ENCODE measurements at regions not wholly inside any gene's neighbourhood (a gene's known extent, or its start where the extent isn't known, plus 50 kb on each side); places are given as distances from the start of the nearest gene placed in this dataset.

DNA sequence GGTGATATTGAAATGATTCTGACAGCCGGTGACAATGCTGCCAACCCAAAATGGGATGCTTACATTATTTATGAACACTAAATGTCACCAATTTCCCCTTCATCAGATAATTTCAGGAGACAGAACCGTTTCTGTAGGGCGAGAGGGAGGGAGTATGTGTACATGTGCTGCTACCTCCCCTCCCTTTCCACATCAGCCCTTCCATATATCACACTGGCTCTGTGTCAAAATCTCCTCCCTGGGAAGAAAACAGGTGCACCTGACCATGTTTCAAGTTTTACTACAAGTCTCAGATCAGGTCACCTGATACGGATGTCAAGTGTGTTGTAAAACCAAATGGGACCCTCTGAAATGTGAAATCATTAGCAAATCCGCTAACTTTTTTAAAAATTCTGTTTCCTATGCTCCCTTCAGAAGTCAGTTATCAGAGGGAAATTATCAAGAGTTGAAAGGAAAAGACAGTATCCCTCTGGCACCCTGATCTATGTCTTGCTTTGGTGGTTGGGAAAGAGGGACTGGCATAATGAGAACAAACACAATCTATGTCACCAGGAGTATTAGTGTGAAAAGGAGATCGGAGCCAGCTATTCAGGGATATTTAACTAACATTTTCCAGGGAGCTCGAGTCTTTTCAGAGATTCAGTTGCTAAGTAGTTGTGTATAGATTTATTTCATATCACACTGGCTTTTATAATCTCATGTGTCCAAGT is 1002.3 kb upstream of the CDH8 start:
- TF ChIP-seq POLR2A (IDR thresholded peaks at IDR 0.05) (no peak), POLR2AphosphoS5 (IDR thresholded peaks at IDR 0.05) (no peak), EP300 (IDR thresholded peaks at IDR 0.05) (no peak)
- TF ChIP-seq, protein P1, sequence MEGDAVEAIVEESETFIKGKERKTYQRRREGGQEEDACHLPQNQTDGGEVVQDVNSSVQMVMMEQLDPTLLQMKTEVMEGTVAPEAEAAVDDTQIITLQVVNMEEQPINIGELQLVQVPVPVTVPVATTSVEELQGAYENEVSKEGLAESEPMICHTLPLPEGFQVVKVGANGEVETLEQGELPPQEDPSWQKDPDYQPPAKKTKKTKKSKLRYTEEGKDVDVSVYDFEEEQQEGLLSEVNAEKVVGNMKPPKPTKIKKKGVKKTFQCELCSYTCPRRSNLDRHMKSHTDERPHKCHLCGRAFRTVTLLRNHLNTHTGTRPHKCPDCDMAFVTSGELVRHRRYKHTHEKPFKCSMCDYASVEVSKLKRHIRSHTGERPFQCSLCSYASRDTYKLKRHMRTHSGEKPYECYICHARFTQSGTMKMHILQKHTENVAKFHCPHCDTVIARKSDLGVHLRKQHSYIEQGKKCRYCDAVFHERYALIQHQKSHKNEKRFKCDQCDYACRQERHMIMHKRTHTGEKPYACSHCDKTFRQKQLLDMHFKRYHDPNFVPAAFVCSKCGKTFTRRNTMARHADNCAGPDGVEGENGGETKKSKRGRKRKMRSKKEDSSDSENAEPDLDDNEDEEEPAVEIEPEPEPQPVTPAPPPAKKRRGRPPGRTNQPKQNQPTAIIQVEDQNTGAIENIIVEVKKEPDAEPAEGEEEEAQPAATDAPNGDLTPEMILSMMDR (IDR thresholded peaks at IDR 0.05) = no peak
- Histone ChIP-seq H3K36me3 (no peaks in the 10 kb centered on the region), H3K27me3 (no peaks in the 10 kb centered on the region), H3K4me1 (peaks cover 0 to 15% (median 0%) of the 10 kb centered on the region in 4 donors), H3K4me3 (no peak overlapping the region), H3K27ac (no peak overlapping the region), H3K9me3 (no peaks in the 10 kb centered on the region)
- peak in 1 of 2 donors; percentile 5 for DNase-seq
- WGBS, 5 donors = 40 to 50% (median 49%) methylated on average over 7 of the region's 7 CpGs
- intact Hi-C loops (cut with DNase I; ENCODE audit: low total_unique reads) = no loop called here

DNA sequence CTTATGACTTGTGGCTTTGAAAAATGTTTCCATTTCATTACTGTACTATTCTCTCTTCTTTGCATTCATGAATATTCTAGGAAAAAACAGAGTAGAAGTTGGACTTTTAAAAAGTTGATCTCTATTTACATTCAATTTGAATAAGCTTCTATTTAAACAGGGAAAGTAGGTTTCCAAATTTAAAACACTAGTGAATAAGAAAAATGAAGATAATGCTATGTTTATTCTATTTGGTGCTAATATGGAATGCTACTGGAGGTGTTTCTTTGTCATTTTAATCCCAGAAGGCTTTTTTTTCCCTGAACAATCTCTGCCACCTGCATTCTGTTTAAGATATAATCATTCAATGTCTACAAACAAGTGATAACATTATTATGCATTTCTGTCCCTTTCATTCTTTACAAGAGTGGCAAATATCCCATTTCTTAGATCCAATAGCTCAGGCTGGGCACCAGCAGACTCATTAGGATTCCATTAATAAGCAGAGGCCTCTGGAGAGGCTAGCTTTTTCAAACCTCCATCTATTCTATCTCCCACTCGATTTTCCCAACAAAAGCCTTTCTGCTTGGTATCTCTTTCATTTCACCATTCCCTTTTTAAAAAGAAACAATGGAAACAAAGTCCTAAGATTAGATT is 1001.6 kb upstream of the CDH8 start:
- Histone ChIP-seq H3K27ac (no peak overlapping the region), H3K4me3 (no peak overlapping the region), H3K36me3 (no peaks in the 10 kb centered on the region), H3K4me1 (peaks cover 0 to 15% (median 0%) of the 10 kb centered on the region in 4 donors), H3K27me3 (no peaks in the 10 kb centered on the region), H3K9me3 (no peaks in the 10 kb centered on the region)
- intact Hi-C loops (cut with DNase I; ENCODE audit: low total_unique reads) = no loop called here
- DNase-seq = no peak
- WGBS, 5 donors = 7 to 28% (median 22%) methylated on average over 1 of the region's 1 CpG
- TF ChIP-seq EP300 (IDR thresholded peaks at IDR 0.05) = no peak
- TF ChIP-seq POLR2AphosphoS5 (IDR thresholded peaks at IDR 0.05) = no peak
- TF ChIP-seq, protein P1 (IDR thresholded peaks at IDR 0.05) = no peak
- TF ChIP-seq POLR2A (IDR thresholded peaks at IDR 0.05) = no peak

DNA sequence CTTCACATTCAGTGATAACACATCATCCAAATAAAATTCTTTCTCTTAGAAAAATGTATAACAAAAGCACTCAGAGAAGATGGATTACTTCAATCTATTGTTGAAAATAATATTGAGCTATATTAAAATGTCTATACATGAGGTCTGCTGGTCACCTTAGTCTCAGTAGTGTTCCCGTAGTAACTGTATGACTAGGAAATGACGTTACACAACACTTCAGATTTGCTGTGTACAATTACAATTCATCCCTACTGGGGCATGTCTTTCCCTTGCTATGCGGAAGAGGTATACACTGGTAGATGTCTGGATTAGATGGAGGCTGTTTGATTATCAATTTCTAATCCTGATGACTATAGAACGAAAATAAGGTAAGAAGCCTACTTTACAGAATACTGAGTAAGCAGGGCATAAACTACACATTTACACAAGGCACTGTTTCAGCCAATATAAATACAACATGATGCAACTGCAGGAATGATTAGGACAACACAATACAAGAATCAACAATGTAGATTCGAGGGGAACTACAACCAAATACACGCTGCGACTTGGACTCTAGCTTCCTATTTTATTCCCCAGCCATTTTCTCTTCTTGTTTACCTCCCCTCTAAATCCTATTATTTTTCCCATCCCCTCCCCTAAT is 982.5 kb upstream of the CDH8 start:
- intact Hi-C loops (cut with DNase I; ENCODE audit: low total_unique reads) = no loop called here
- TF ChIP-seq POLR2A (IDR thresholded peaks at IDR 0.05) = no peak
- no peak for TF ChIP-seq EP300 (IDR thresholded peaks at IDR 0.05)
- no peak for TF ChIP-seq POLR2AphosphoS5 (IDR thresholded peaks at IDR 0.05)
- TF ChIP-seq, protein P1 (IDR thresholded peaks at IDR 0.05) = no peak
- H3K27ac ChIP-seq = no peak overlapping the region
- no peak overlapping the region for H3K4me3 ChIP-seq
- H3K4me1 ChIP-seq = no peaks in the 10 kb centered on the region
- no peaks in the 10 kb centered on the region for H3K36me3 ChIP-seq
- H3K27me3 ChIP-seq = no peaks in the 10 kb centered on the region
- no peak for DNase-seq
- WGBS, 5 donors = 67 to 77% (median 76%) methylated on average over 7 of the region's 7 CpGs
- H3K9me3 ChIP-seq = peaks cover 0 to 11% (median 0%) of the 10 kb centered on the region in 4 donors

DNA sequence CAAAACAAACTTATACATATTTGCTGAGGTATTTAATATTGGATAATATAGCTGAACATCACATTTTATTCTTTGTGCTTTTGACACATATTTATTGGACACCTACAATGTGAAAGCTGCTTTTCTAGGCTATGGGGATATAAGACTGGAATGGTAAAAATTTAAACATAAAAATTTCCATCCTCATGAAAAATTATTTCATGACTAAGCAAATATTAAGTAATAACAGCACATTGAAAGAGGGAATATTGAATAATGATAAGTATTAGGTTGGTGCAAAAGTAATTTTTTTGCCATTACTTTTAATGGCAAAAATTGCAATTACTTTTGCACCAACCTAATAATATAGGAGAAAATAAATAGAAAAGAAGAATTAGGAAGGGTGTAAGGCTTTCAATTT is 972.5 kb upstream of the CDH8 start:
- no peak for TF ChIP-seq POLR2A (IDR thresholded peaks at IDR 0.05)
- TF ChIP-seq POLR2AphosphoS5 (IDR thresholded peaks at IDR 0.05) = no peak
- TF ChIP-seq EP300 (IDR thresholded peaks at IDR 0.05) = no peak
- TF ChIP-seq, protein P1 (IDR thresholded peaks at IDR 0.05) = no peak
- Histone ChIP-seq H3K36me3 (no peaks in the 10 kb centered on the region), H3K4me1 (no peaks in the 10 kb centered on the region), H3K4me3 (no peak overlapping the region), H3K9me3 (peaks cover 0 to 16% (median 0%) of the 10 kb centered on the region in 4 donors), H3K27me3 (no peaks in the 10 kb centered on the region), H3K27ac (no peak overlapping the region)
- intact Hi-C loops (cut with DNase I; ENCODE audit: low total_unique reads) = no loop called here
- DNase-seq = no peak

Data from stomach (tissue), 8 donors.